Kasumi-1 (cell line): ENCODE measurements at regions not wholly inside any gene's neighbourhood (a gene's known extent, or its start where the extent isn't known, plus 50 kb on each side); places are given as distances from the start of the nearest gene placed in this dataset.
A peak's percentile ranks its signal among the peaks of the same experiment; 100 is the strongest.
"Not testable (repeated sequence)": the region's sequence is repeated elsewhere in the genome, so short reads cannot be mapped to it uniquely, and the experiment has no call there.

Experiments
- DNase-seq, 2 experiments: peaks; one replicate each; lab custom pipeline; 2025; lab: John Stamatoyannopoulos, UW

- not testable (repeated sequence) for DNase-seq
Observed at GRCh38 chr1:121052081-121052660, 132.0 kb downstream of the FAM72B start.

GRCh38 chr1:121054928-121055327, 129.2 kb downstream of the FAM72B start:
- DNase-seq = not testable (repeated sequence)

GRCh38 chr1:121066925-121067324, 117.2 kb downstream of the FAM72B start:
- not testable (repeated sequence) for DNase-seq

GRCh38 chr1:121068738-121069499, 115.2 kb downstream of the FAM72B start:
- DNase-seq = not testable (repeated sequence)

GRCh38 chr1:121073852-121074251, 110.3 kb downstream of the FAM72B start:
- peak in 1 of 2 experiments; percentile 15 for DNase-seq

- not testable (repeated sequence) for DNase-seq
Observed at GRCh38 chr1:121075254-121075805, 108.8 kb downstream of the FAM72B start.

- not testable (repeated sequence) for DNase-seq
Observed at GRCh38 chr1:121076674-121077073, 107.5 kb downstream of the FAM72B start.

GRCh38 chr1:121079655-121080054, 104.5 kb downstream of the FAM72B start:
- not testable (repeated sequence) for DNase-seq

GRCh38 chr1:121080197-121080903, 103.8 kb downstream of the FAM72B start:
- DNase-seq = peak in 1 of 2 experiments; percentile 32

GRCh38 chr1:121080904-121081264, 103.3 kb downstream of the FAM72B start:
- not testable (repeated sequence) for DNase-seq

GRCh38 chr1:121081625-121082199, 102.4 kb downstream of the FAM72B start:
- DNase-seq = not testable (repeated sequence)

- DNase-seq = not testable (repeated sequence)
Observed at GRCh38 chr1:121082995-121083394, 101.1 kb downstream of the FAM72B start.

- not testable (repeated sequence) for DNase-seq
Observed at GRCh38 chr1:121086249-121086648, 97.9 kb downstream of the FAM72B start.

- peak; percentile 54 to 65 for DNase-seq
Observed at GRCh38 chr1:121087221-121087620, 96.9 kb downstream of the FAM72B start.

- DNase-seq = not testable (repeated sequence)
Observed at GRCh38 chr1:121088568-121088967, 95.6 kb downstream of the FAM72B start.

- peak; percentile 89 for DNase-seq
Observed at GRCh38 chr1:121092329-121092968, 91.7 kb downstream of the FAM72B start.

GRCh38 chr1:121095014-121095413, 89.1 kb downstream of the FAM72B start:
- DNase-seq = not testable (repeated sequence)

- DNase-seq = peak; percentile 24 to 29
Observed at GRCh38 chr1:121097127-121097866, 86.8 kb downstream of the FAM72B start.

- DNase-seq = not testable (repeated sequence)
Observed at GRCh38 chr1:121097867-121098215, 86.3 kb downstream of the FAM72B start.

GRCh38 chr1:121109025-121109424, 75.1 kb downstream of the FAM72B start:
- not testable (repeated sequence) for DNase-seq
